ENCODE measurements at regions not wholly inside any gene's neighbourhood (a gene's known extent, or its start where the extent isn't known, plus 50 kb on each side); places are given as distances from the start of the nearest gene placed in this dataset.

DNA sequence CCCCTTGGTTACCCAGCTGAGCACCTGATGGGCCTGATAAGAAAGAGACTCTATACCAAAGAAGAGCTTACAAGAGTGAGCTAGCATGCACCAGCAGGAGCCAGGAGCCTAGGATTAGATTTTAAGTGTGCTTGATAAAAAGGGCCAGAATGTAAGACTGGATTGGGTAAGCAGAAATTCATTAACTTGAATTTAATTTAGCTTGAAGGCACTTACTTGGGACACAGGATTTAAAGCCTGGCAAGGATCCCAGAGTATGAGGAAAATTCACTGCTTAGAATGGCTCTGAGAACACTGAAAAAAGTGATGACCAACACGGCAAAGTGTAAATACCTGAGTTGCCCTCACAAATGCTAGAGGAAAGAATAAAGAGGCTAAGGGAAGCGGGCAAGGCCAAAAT is 91.3 kb upstream of the RBBP8 start:
- TF ChIP-seq CBX2 (IDR thresholded peaks at IDR 0.05; ENCODE audit: borderline replicate concordance, low read depth) (no peak), FOSL2 (IDR thresholded peaks at IDR 0.05) (no peak), FOSL2 (CRISPR knock-in tag; IDR thresholded peaks at IDR 0.05) (no peak), POLR2A (IDR thresholded peaks at IDR 0.05; ENCODE audit: low read length) (no peak), MAZ (IDR thresholded peaks at IDR 0.05; ENCODE audit: borderline replicate concordance, low read depth, low read length) (no peak), RFX5 (IDR thresholded peaks at IDR 0.05) (no peak)
- TF ChIP-seq, protein P1, sequence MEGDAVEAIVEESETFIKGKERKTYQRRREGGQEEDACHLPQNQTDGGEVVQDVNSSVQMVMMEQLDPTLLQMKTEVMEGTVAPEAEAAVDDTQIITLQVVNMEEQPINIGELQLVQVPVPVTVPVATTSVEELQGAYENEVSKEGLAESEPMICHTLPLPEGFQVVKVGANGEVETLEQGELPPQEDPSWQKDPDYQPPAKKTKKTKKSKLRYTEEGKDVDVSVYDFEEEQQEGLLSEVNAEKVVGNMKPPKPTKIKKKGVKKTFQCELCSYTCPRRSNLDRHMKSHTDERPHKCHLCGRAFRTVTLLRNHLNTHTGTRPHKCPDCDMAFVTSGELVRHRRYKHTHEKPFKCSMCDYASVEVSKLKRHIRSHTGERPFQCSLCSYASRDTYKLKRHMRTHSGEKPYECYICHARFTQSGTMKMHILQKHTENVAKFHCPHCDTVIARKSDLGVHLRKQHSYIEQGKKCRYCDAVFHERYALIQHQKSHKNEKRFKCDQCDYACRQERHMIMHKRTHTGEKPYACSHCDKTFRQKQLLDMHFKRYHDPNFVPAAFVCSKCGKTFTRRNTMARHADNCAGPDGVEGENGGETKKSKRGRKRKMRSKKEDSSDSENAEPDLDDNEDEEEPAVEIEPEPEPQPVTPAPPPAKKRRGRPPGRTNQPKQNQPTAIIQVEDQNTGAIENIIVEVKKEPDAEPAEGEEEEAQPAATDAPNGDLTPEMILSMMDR (IDR thresholded peaks at IDR 0.05): no peak
- TF ChIP-seq, protein P2, sequence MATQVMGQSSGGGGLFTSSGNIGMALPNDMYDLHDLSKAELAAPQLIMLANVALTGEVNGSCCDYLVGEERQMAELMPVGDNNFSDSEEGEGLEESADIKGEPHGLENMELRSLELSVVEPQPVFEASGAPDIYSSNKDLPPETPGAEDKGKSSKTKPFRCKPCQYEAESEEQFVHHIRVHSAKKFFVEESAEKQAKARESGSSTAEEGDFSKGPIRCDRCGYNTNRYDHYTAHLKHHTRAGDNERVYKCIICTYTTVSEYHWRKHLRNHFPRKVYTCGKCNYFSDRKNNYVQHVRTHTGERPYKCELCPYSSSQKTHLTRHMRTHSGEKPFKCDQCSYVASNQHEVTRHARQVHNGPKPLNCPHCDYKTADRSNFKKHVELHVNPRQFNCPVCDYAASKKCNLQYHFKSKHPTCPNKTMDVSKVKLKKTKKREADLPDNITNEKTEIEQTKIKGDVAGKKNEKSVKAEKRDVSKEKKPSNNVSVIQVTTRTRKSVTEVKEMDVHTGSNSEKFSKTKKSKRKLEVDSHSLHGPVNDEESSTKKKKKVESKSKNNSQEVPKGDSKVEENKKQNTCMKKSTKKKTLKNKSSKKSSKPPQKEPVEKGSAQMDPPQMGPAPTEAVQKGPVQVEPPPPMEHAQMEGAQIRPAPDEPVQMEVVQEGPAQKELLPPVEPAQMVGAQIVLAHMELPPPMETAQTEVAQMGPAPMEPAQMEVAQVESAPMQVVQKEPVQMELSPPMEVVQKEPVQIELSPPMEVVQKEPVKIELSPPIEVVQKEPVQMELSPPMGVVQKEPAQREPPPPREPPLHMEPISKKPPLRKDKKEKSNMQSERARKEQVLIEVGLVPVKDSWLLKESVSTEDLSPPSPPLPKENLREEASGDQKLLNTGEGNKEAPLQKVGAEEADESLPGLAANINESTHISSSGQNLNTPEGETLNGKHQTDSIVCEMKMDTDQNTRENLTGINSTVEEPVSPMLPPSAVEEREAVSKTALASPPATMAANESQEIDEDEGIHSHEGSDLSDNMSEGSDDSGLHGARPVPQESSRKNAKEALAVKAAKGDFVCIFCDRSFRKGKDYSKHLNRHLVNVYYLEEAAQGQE (IDR thresholded peaks at IDR 0.05): no peak
